Uterus (tissue), 2 donors: ENCODE measurements at regions not wholly inside any gene's neighbourhood (a gene's known extent, or its start where the extent isn't known, plus 50 kb on each side); places are given as distances from the start of the nearest gene placed in this dataset.

Experiments used
- CTCF ChIP-seq, 4 experiments: fragments of 200-600 bp in 2 of 4; fragments of 450-650 bp in 2 of 4; sonication (generic) in 2 of 4; IDR thresholded peaks; one replicate each; pipeline ENCODE4 v1.5.1; 2016 to 2019; ENCODE audit warnings: antibody characterized with exemption in 4 of 4, mild to moderate bottlenecking in 2 of 4, moderate library complexity in 1 of 4
- POLR2A ChIP-seq, 2 donors: fragments of 450-650 bp; IDR thresholded peaks; one replicate each; pipeline ENCODE4 v1.6.1; 2016; ENCODE audit warnings: antibody characterized with exemption in 2 of 2, mild to moderate bottlenecking in 1 of 2, moderate library complexity in 1 of 2

- no peak for TF ChIP-seq CTCF (IDR thresholded peaks at IDR 0.05)
- no peak for TF ChIP-seq POLR2A (IDR thresholded peaks at IDR 0.05)
Observed at GRCh38 chr14:97164021-97164420, 366.8 kb downstream of the VRK1 start.
